ENCODE measurements at regions not wholly inside any gene's neighbourhood (a gene's known extent, or its start where the extent isn't known, plus 50 kb on each side); places are given as distances from the start of the nearest gene placed in this dataset.
"Not testable (repeated sequence)": the region's sequence is repeated elsewhere in the genome, so short reads cannot be mapped to it uniquely, and the experiment has no call there.

DNA sequence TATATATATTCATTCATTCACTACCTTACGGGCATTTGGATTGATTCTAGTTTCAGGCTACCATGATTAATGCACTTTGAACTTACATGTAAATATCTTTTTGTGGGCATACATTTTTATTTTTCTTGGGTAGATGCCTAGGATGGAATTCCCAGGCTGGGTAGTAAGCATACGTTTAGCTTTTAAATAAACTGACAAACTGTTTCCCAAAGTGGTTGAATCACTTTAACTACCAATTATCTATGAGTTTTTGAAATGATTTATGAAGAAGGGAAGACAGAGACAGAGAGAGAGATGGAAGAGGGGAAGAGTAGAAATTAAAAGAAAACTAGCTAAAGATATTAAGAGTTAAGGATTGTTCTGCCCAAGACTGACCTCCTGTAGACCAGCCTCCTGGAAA is 612.6 kb downstream of the PSAT1 start:
- no peaks in the 10 kb centered on the region for H3K27me3 ChIP-seq (ENCODE audit: insufficient read depth, low read length, poor library complexity, severe bottlenecking)
- H3K79me2 ChIP-seq (ENCODE audit: insufficient read depth, low read length) = no peaks in the 10 kb centered on the region
- no peaks in the 10 kb centered on the region for H3K4me1 ChIP-seq (ENCODE audit: insufficient read depth, low read length, poor library complexity, severe bottlenecking)
- H3K4me3 ChIP-seq (ENCODE audit: low read length, poor library complexity, severe bottlenecking) = no peak overlapping the region
- H2AFZ ChIP-seq (ENCODE audit: low read length) = no peak overlapping the region
- no peaks in the 10 kb centered on the region for H4K20me1 ChIP-seq (ENCODE audit: insufficient read depth, low read length, poor library complexity, severe bottlenecking)
- H3K4me2 ChIP-seq (ENCODE audit: low read depth, low read length, poor library complexity, severe bottlenecking) = no peak overlapping the region
- no peak for TF ChIP-seq EZH2phosphoT487 (IDR thresholded peaks at IDR 0.05; ENCODE audit: borderline replicate concordance)
- no peak for TF ChIP-seq CTCF (conservative IDR thresholded peaks at IDR 0.05; ENCODE audit: low read length)
- H3K9me3 ChIP-seq (ENCODE audit: insufficient read depth, low read depth, low read length) = no peaks in the 10 kb centered on the region
- no peaks in the 10 kb centered on the region for H3F3A ChIP-seq (ENCODE audit: low read depth)
- H3K9me2 ChIP-seq (replicated peaks; ENCODE audit: low read depth, low read length) = no peaks in the 10 kb centered on the region
- no peaks in the 10 kb centered on the region for H3K36me3 ChIP-seq (ENCODE audit: insufficient read depth, low read length)
- H3K9ac ChIP-seq (ENCODE audit: low read depth, low read length, poor library complexity, severe bottlenecking) = no peak overlapping the region

- not testable (repeated sequence) for H4K20me1 ChIP-seq (ENCODE audit: insufficient read depth, low read length, poor library complexity, severe bottlenecking); H3K9me2 ChIP-seq (replicated peaks; ENCODE audit: low read depth, low read length); H3K27me3 ChIP-seq (ENCODE audit: insufficient read depth, low read length, poor library complexity, severe bottlenecking); H3K36me3 ChIP-seq (ENCODE audit: insufficient read depth, low read length); H3K9ac ChIP-seq (ENCODE audit: low read depth, low read length, poor library complexity, severe bottlenecking); H3K4me1 ChIP-seq (ENCODE audit: insufficient read depth, low read length, poor library complexity, severe bottlenecking); H3K4me3 ChIP-seq (ENCODE audit: low read length, poor library complexity, severe bottlenecking); H2AFZ ChIP-seq (ENCODE audit: low read length); H3F3A ChIP-seq (ENCODE audit: low read depth); H3K9me3 ChIP-seq (ENCODE audit: insufficient read depth, low read depth, low read length); H3K4me2 ChIP-seq (ENCODE audit: low read depth, low read length, poor library complexity, severe bottlenecking); H3K79me2 ChIP-seq (ENCODE audit: insufficient read depth, low read length)
Observed at GRCh38 chr9:78916884-78917283, 620.0 kb downstream of the PSAT1 start.

- Histone ChIP-seq H3F3A (ENCODE audit: low read depth) (no peaks in the 10 kb centered on the region), H3K36me3 (ENCODE audit: insufficient read depth, low read length) (no peaks in the 10 kb centered on the region), H3K9me2 (replicated peaks; ENCODE audit: low read depth, low read length) (no peaks in the 10 kb centered on the region), H3K9ac (ENCODE audit: low read depth, low read length, poor library complexity, severe bottlenecking) (no peak overlapping the region), H3K4me2 (ENCODE audit: low read depth, low read length, poor library complexity, severe bottlenecking) (no peak overlapping the region), H4K20me1 (ENCODE audit: insufficient read depth, low read length, poor library complexity, severe bottlenecking) (no peaks in the 10 kb centered on the region), H3K4me3 (ENCODE audit: low read length, poor library complexity, severe bottlenecking) (no peak overlapping the region), H3K27me3 (ENCODE audit: insufficient read depth, low read length, poor library complexity, severe bottlenecking) (no peaks in the 10 kb centered on the region), H2AFZ (ENCODE audit: low read length) (no peak overlapping the region), H3K4me1 (ENCODE audit: insufficient read depth, low read length, poor library complexity, severe bottlenecking) (no peaks in the 10 kb centered on the region), H3K9me3 (ENCODE audit: insufficient read depth, low read depth, low read length) (peaks cover 3% of the 10 kb centered on the region), H3K79me2 (ENCODE audit: insufficient read depth, low read length) (no peaks in the 10 kb centered on the region)
- TF ChIP-seq CTCF (conservative IDR thresholded peaks at IDR 0.05; ENCODE audit: low read length) = no peak
- TF ChIP-seq EZH2phosphoT487 (IDR thresholded peaks at IDR 0.05; ENCODE audit: borderline replicate concordance) = no peak
Observed at GRCh38 chr9:78918976-78919375, 622.1 kb downstream of the PSAT1 start.

DNA sequence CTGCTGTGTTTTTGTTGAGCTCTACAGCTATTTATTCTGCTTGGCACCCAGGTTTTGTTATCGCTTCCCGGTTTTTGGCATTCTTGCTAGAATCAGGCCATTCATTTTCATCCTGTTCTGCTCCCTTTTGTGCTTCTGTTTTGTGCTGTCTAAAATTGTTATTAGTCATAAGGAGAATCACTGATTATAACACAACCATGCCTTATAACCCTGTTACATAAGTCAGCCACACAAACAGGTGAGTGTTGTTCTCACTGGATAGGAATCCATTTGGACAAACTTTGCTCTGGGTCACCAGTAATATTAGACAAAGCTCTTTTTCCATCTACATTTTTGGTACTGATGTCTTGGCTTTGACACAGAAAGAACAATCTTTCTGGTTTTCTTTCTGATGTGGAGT is 622.8 kb downstream of the PSAT1 start:
- no peak overlapping the region for H3K4me3 ChIP-seq (ENCODE audit: low read length, poor library complexity, severe bottlenecking)
- no peak overlapping the region for H3K4me2 ChIP-seq (ENCODE audit: low read depth, low read length, poor library complexity, severe bottlenecking)
- H3K9ac ChIP-seq (ENCODE audit: low read depth, low read length, poor library complexity, severe bottlenecking) = no peak overlapping the region
- no peaks in the 10 kb centered on the region for H3K9me2 ChIP-seq (replicated peaks; ENCODE audit: low read depth, low read length)
- no peaks in the 10 kb centered on the region for H3K79me2 ChIP-seq (ENCODE audit: insufficient read depth, low read length)
- no peaks in the 10 kb centered on the region for H4K20me1 ChIP-seq (ENCODE audit: insufficient read depth, low read length, poor library complexity, severe bottlenecking)
- no peaks in the 10 kb centered on the region for H3K27me3 ChIP-seq (ENCODE audit: insufficient read depth, low read length, poor library complexity, severe bottlenecking)
- no peaks in the 10 kb centered on the region for H3F3A ChIP-seq (ENCODE audit: low read depth)
- no peaks in the 10 kb centered on the region for H3K36me3 ChIP-seq (ENCODE audit: insufficient read depth, low read length)
- H3K4me1 ChIP-seq (ENCODE audit: insufficient read depth, low read length, poor library complexity, severe bottlenecking) = no peaks in the 10 kb centered on the region
- H3K9me3 ChIP-seq (ENCODE audit: insufficient read depth, low read depth, low read length) = peaks cover 3% of the 10 kb centered on the region
- no peak overlapping the region for H2AFZ ChIP-seq (ENCODE audit: low read length)
- no peak for TF ChIP-seq EZH2phosphoT487 (IDR thresholded peaks at IDR 0.05; ENCODE audit: borderline replicate concordance)
- TF ChIP-seq CTCF (conservative IDR thresholded peaks at IDR 0.05; ENCODE audit: low read length) = no peak
